GM19023 (cell line): ENCODE measurements at regions not wholly inside any gene's neighbourhood (a gene's known extent, or its start where the extent isn't known, plus 50 kb on each side); places are given as distances from the start of the nearest gene placed in this dataset.

Experiments used
- ATAC-seq: cut with Tn5 transposase; IDR thresholded peaks from one replicate; pipeline ENCODE4 v1.9.1; 2021; ENCODE audit warnings: mild to moderate bottlenecking, moderate library complexity; ENCODE audit not compliant: unreplicated experiment

DNA sequence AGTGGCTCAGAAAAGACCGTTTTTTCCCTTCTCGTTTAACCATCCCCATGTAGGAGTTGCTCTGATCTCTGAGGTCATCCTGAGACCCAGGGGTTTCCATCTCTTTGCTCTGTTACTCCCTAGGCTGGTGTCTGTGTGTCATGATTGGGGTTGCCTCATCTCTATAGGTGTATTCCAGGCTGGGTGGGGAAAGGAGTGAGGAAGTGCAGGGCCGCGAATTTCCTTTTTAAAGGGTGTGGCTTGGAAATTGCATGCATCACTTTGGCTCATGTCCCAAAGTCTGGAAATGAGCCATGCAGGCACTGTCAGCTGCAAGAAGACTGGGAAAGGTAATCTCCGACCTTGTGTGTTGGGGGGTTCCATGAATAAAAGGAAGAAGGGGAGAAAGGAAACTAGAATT is 201.9 kb downstream of the AACS start:
- no peak for ATAC-seq

GRCh38 chr12:125269276-125269675 is 204.0 kb downstream of the AACS start:
- no peak for ATAC-seq

DNA sequence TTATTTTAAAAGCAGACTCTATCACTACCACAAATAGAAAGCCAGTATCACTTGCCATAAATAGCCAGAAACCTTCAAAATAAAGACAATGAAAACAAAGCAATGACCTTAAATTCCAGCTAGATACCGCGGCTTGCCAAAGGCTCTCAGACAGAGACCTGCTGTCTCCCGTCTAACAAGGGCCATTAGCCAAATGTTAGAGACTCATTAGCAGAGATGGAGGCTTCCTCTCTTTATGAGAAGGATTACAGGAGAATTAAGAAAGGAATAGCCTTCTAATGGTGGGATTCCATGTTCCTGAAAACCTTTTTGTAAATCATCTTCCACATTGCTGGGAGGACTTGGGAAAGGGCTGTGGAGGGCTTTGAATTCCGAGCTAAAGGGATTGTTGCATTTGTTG is 206.7 kb downstream of the AACS start:
- no peak for ATAC-seq

DNA sequence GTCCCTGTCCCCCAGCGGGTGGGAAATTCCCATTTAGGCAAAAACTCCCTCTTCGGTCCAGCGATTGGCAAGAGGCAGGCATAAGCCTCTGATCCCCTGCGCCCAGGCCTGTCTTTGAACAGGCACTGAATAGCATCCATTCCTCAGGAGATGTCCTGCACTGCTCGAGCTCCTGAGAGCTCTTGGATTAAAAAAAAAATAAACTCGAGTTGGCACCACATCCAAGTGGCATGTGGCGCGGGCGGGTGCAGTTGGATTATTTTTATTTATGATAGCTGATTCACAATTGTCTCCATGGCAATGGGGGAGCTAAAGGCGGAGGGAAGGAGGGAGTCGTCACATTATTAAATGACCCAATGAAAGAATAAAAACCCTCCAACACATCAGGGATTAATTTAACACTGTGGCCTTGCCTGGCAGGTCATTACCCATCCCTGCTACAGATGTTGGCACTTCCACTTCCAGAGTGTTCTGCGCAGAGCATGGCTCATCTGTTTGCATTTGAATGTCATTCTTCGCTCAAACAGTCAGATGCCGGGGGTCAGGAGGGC is 207.2 kb downstream of the AACS start:
- ATAC-seq, result no peak

DNA sequence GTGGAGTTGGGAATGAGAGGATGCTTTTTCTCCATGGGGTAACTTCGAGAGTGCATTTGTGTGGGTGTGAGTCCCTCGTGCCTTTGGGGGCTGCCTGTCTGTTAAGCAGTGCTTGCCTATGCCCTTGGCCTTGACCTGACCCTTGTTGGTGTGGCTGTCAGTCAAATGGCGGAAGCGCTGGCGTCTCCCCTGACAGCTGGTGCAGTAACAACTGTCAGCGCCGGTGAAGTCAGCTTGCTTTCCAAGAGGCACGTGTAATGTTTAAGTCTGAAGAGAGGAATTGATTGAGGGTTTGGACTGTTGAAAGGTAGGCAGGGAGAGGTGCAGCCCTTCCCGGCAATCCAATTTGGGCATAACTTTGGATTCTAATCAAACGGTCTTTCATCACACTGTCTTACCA is 211.3 kb downstream of the AACS start:
- no peak for ATAC-seq

GRCh38 chr12:125280482-125281377 is 215.5 kb downstream of the AACS start:
- ATAC-seq, result no peak

GRCh38 chr12:125282921-125283320 is 217.7 kb downstream of the AACS start:
- no peak for ATAC-seq

DNA sequence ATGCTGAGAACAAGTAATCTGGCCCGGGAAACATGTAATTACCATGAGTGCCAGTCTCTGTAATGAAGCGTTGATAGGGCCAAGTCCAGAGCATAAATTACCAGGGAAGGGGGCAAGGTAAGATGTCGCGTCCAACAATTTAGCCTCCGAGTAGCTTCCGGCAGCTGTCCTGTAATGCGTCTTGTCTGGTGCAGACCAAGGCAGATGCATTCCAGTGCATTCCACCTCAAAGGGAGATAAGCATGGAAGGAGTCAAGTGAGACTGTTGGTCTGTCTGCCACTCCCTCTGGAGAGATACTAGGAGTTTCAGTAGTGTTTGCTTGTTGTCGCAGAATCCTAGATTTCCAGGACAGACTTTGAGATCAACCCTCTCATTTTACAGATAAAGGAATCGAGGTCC is 218.3 kb downstream of the AACS start:
- no peak for ATAC-seq

DNA sequence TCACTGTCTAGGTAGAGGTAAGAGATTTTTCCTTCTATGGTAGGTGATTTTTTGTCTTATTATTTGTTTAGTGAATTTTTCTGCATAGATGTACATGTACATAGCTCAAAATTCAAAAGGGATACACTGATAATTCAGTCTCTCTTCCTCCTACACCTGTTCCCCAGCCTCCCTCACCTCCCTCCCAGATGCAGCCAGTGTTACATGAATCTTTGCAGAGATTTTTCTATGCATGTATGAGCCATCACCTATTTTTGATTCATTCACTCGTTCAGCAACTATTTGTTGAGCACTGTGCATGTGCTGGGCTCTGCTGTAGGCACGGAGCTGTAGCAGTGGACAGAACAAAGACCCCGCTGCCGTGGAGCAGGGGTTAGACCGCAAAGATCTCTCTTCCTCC is 218.9 kb downstream of the AACS start:
- ATAC-seq, result no peak

- ATAC-seq, result no peak
These were observed 219.9 kb downstream of the AACS start for GRCh38 chr12:125284945-125285685.

- no peak for ATAC-seq
These were observed 220.9 kb downstream of the AACS start for GRCh38 chr12:125286005-125286727.

- ATAC-seq, result no peak
These were observed 222.1 kb downstream of the AACS start for GRCh38 chr12:125287155-125287847.

DNA sequence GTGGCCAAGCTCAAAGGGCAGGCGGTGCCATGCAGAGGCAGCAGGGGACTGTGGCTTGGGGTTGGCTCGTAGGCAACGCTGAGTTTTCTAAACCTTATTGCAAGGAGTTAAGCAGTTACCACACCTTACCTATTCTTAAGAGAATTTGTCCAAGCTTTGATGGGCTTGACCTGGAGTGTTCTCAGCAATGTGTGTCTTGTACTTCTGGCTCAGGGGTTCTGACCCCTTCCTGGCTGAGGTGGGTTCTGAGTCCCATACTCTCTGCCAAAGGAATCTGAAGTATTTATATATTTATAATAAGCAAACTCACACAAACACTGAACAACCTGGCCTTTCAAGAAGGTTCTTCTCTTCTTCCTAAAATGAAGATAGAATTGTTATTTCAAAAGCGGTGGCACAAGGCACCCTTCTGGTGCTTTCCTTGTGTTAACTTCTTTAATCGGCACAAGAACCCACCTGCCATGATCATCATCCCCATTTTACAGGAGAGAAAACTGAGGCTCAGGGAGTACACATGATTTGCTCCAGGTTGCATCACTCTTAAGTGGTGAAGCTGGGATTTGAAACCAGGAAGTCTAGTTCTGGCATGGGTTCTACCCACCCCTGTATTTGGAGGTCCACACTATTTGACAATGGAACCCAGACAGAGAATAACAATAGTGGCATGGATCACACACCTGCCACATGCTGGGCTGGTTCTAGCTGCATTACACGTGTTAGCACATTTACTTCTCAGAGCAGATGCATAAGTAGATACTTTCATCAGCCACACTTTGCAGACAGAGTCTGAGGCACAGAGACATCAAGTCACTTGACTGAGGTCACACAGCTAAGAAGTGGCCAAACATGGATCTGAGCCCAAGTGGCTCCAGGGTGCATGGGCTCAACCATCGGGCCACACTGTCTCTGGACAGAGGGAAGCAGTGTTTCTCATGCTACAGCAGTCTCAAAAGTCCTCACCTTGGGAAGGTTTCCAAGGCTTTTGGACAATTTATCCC is 224.0 kb downstream of the AACS start:
- no peak for ATAC-seq

DNA sequence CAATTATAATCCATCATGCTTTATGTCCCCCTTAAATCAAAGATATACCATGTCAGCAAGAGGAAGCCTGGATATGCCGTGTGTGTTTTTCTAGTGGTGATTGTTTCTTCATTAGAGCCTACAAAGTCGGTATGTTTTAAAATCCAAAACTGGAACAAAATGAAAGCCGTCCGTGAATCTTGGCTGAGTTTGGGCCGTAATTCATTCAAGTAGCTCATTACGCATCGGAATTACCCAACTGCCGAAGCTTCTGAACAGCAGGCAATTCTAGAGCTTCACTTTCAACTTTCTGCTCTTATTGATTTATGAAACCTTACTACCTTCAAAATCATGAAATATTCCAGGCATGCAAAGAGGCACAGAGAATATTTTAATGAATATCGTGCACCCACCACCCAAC is 224.7 kb downstream of the AACS start:
- ATAC-seq, result no peak

- ATAC-seq, result no peak
These were observed 227.5 kb downstream of the AACS start for GRCh38 chr12:125292700-125293099.

DNA sequence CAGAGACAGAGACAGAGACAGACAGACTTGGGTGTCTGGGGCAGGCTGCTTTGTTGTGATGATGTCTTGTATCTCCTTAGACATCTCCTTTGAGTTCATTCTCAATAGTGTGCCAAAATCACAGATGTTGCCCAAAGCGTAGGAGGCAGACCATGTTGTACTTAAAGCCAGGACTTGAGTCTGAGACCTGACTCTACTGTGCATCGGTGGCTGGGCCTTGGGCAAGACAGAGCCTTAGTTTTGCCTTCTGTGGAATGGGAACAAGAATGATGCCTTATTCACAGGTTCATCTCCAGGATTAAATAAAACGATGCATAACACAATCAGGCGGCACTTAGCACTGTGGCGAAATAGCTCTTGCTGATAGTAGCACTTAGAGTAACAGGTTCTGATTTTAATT is 230.3 kb downstream of the AACS start:
- ATAC-seq, result no peak

GRCh38 chr12:125296701-125297100 is 231.5 kb downstream of the AACS start:
- no peak for ATAC-seq

- ATAC-seq, result no peak
These were observed 234.6 kb downstream of the AACS start for GRCh38 chr12:125299840-125300239.

- no peak for ATAC-seq
These were observed 235.0 kb downstream of the AACS start for GRCh38 chr12:125300249-125300648.
